Type B pancreatic cell (in vitro differentiated cells): ENCODE measurements at regions not wholly inside any gene's neighbourhood (a gene's known extent, or its start where the extent isn't known, plus 50 kb on each side); places are given as distances from the start of the nearest gene placed in this dataset.

ENCODE experiments used
- DNase-seq: peaks from one replicate; pipeline ENCODE4 v3.0.0; 2021; ENCODE audit warnings: mixed read lengths; ENCODE audit not compliant: unreplicated experiment; ENCODE audit errors: extremely low spot score
- H3K27ac Mint-ChIP-seq: 2 replicates; pipeline ENCODE4 v1.8.0; 2021; ENCODE audit warnings: mild to moderate bottlenecking, mixed read lengths
- H3K27me3 Mint-ChIP-seq: 2 replicates; pipeline ENCODE4 v1.8.0; 2021; ENCODE audit warnings: mixed read lengths
- H3K36me3 Mint-ChIP-seq: 2 replicates; pipeline ENCODE4 v1.8.0; 2021; ENCODE audit warnings: mixed read lengths
- H3K4me1 Mint-ChIP-seq: one replicate; pipeline ENCODE4 v1.8.0; 2021; ENCODE audit warnings: mixed read lengths; ENCODE audit not compliant: unreplicated experiment
- H3K4me3 Mint-ChIP-seq: 2 replicates; pipeline ENCODE4 v1.8.0; 2021; ENCODE audit warnings: mild to moderate bottlenecking, mixed read lengths
- H3K9me3 Mint-ChIP-seq: 2 replicates; pipeline ENCODE4 v1.8.0; 2021; ENCODE audit warnings: mixed read lengths
- TF ChIP-seq, protein P1 (sequence below): fragments of 200-600 bp; sonication (generic); conservative IDR thresholded peaks from 2 replicates; pipeline ENCODE4 v1.5.0; 2021; ENCODE audit warnings: antibody characterized with exemption, mild to moderate bottlenecking

DNA sequence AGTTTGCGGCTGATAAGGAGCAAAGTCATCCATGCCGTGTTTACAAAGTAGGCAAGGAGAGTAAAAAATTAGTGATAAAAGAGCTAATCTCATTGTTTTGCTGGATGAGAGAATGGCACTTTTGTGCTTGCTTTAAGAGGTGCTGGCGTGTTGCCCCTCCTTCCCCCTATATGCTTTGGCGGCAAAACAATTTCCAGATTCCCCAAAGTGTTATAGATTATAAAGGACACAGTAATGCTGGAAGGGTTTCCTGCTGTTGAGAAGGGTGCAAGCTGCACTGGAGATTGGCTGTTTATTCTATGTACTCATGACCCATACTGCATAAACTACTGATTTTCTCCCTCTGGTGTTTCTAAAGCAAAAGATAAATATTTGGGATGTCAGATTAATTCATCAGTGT is 338.9 kb upstream of the MAP3K7 start:
- Mint-ChIP-seq H3K9me3 (peaks cover 3% of the 10 kb centered on the region), H3K4me1 (no peaks in the 10 kb centered on the region), H3K36me3 (no peaks in the 10 kb centered on the region), H3K27ac (no peak overlapping the region), H3K27me3 (peaks cover 6% of the 10 kb centered on the region), H3K4me3 (no peak overlapping the region)
- no peak for DNase-seq
- TF ChIP-seq, protein P1, sequence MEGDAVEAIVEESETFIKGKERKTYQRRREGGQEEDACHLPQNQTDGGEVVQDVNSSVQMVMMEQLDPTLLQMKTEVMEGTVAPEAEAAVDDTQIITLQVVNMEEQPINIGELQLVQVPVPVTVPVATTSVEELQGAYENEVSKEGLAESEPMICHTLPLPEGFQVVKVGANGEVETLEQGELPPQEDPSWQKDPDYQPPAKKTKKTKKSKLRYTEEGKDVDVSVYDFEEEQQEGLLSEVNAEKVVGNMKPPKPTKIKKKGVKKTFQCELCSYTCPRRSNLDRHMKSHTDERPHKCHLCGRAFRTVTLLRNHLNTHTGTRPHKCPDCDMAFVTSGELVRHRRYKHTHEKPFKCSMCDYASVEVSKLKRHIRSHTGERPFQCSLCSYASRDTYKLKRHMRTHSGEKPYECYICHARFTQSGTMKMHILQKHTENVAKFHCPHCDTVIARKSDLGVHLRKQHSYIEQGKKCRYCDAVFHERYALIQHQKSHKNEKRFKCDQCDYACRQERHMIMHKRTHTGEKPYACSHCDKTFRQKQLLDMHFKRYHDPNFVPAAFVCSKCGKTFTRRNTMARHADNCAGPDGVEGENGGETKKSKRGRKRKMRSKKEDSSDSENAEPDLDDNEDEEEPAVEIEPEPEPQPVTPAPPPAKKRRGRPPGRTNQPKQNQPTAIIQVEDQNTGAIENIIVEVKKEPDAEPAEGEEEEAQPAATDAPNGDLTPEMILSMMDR, result no peak

GRCh38 chr6:90922325-90922724 is 335.5 kb upstream of the MAP3K7 start:
- TF ChIP-seq, protein P1, result no peak
- H3K4me3 Mint-ChIP-seq, result no peak overlapping the region
- no peaks in the 10 kb centered on the region for H3K36me3 Mint-ChIP-seq
- DNase-seq, result no peak
- H3K4me1 Mint-ChIP-seq, result no peaks in the 10 kb centered on the region
- peaks cover 3% of the 10 kb centered on the region for H3K9me3 Mint-ChIP-seq
- peaks cover 6% of the 10 kb centered on the region for H3K27me3 Mint-ChIP-seq
- H3K27ac Mint-ChIP-seq, result no peak overlapping the region

DNA sequence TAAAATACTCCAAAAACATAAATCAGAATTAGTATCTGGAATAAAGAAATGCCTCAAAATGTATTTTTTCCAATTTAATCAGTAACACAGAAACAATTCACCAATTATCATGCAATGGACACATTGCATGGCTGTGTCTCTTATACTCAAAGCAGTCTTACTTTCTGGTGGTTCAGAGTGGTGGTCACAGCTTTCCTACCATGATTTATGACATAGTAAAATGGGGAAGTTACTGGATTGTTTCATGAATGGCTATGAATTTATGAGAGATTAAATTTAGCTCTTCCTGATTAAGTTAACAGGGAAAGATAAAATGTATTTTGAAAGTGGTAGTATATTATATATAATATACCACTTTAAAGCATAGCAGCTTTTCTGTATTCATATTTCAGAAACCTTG is 331.5 kb upstream of the MAP3K7 start:
- no peak overlapping the region for H3K27ac Mint-ChIP-seq
- peaks cover 4% of the 10 kb centered on the region for H3K27me3 Mint-ChIP-seq
- H3K4me1 Mint-ChIP-seq, result no peaks in the 10 kb centered on the region
- no peak overlapping the region for H3K4me3 Mint-ChIP-seq
- H3K36me3 Mint-ChIP-seq, result no peaks in the 10 kb centered on the region
- peaks cover 4% of the 10 kb centered on the region for H3K9me3 Mint-ChIP-seq
- TF ChIP-seq, protein P1, result no peak
- no peak for DNase-seq

GRCh38 chr6:90917376-90917775 is 330.5 kb upstream of the MAP3K7 start:
- Mint-ChIP-seq H3K27ac (no peak overlapping the region), H3K4me3 (no peak overlapping the region), H3K27me3 (peaks cover 4% of the 10 kb centered on the region), H3K9me3 (peaks cover 4% of the 10 kb centered on the region), H3K36me3 (no peaks in the 10 kb centered on the region), H3K4me1 (no peaks in the 10 kb centered on the region)
- TF ChIP-seq, protein P1, result no peak
- no peak for DNase-seq

GRCh38 chr6:90916968-90917367 is 330.1 kb upstream of the MAP3K7 start:
- Mint-ChIP-seq H3K27me3 (peaks cover 4% of the 10 kb centered on the region), H3K4me3 (no peak overlapping the region), H3K9me3 (peaks cover 4% of the 10 kb centered on the region), H3K4me1 (no peaks in the 10 kb centered on the region), H3K27ac (no peak overlapping the region), H3K36me3 (no peaks in the 10 kb centered on the region)
- no peak for DNase-seq
- TF ChIP-seq, protein P1, result no peak

- Mint-ChIP-seq H3K9me3 (peaks cover 4% of the 10 kb centered on the region), H3K27me3 (peaks cover 4% of the 10 kb centered on the region), H3K4me1 (no peaks in the 10 kb centered on the region), H3K4me3 (no peak overlapping the region), H3K27ac (no peak overlapping the region), H3K36me3 (no peaks in the 10 kb centered on the region)
- no peak for DNase-seq
- TF ChIP-seq, protein P1, result no peak
These were observed 328.5 kb upstream of the MAP3K7 start for GRCh38 chr6:90915224-90915915.
